Activated CD4-positive, alpha-beta T cell treated with anti-CD3 and anti-CD28 coated beads for 4 hours (primary cell): ENCODE measurements at regions not wholly inside any gene's neighbourhood (a gene's known extent, or its start where the extent isn't known, plus 50 kb on each side); places are given as distances from the start of the nearest gene placed in this dataset.

Experiments used
- DNase-seq, 2 donors: peaks; one replicate each; pipeline ENCODE4 v3.0.0-alpha.2; 2020

DNA sequence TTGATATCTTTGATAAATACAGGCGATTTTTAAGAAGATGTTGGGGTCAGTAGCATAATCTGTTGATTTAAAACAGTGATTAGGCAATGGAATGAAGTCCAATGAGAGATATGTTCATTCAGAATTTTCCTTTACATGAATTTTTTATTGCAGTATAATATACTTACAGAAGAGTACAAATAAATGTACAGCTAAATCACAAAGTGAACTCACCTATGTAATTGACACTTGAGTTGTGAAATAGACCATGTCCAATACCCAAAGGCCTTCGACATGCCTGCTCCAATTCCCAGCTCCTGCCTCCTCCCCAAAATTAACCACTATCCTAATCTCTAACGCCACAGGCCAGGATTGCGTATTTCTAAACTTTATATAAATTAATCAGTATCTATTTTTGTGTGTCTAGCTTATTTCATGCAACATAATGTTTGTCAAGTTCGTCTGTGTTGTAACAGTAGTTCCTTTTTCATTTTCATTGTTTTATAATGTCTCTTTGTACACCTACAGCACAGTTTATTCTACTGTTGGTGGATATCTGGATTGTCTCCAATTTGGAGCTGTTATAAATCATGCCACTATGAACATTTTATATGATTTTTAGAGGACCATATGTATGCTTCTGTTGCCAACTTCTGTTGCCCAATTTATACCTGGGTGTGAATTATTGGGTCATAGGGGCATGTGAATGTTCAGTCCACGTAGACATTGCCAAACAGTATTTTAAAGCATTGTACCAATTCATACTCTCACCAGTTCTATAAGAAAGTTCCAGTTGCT is 208.3 kb downstream of the TLE1 start:
- no peak for DNase-seq

DNA sequence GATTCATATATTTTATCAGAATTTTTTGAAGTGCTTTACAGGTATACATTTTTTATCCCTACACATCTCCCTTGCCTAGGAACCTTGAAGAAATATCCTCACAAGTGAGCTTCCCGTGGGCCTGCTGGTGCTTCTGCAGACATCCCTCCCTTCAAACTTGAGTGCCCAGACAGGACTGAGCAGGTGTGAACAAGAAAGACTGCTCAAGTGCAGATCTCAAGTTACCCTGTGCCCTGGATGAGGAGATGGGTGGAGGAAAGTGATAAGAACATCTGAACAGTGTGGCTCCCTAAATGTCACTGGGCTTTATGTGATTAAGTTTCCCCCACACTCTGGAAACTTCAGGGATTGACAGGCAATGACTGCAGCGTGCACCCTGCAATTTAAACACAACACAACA is 209.8 kb downstream of the TLE1 start:
- DNase-seq = no peak

DNA sequence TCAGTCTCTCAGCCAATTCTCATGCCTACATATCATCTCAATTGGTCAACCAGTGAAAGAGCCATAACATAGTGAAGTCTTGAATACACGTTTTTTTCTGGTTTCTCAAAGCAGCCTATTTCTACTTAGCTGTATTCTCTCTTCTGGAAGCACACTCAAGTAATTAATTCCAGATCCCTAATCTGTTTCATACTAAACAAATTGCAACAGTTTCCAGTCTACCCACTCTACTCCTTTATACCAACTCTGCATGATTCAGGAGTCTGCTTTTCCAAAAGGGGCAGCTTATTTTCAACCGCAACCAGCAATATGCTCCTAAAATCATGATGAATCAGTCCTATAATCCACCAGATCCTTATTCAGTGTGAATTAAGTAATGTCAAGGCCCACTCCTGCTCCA is 211.7 kb downstream of the TLE1 start:
- DNase-seq = no peak

DNA sequence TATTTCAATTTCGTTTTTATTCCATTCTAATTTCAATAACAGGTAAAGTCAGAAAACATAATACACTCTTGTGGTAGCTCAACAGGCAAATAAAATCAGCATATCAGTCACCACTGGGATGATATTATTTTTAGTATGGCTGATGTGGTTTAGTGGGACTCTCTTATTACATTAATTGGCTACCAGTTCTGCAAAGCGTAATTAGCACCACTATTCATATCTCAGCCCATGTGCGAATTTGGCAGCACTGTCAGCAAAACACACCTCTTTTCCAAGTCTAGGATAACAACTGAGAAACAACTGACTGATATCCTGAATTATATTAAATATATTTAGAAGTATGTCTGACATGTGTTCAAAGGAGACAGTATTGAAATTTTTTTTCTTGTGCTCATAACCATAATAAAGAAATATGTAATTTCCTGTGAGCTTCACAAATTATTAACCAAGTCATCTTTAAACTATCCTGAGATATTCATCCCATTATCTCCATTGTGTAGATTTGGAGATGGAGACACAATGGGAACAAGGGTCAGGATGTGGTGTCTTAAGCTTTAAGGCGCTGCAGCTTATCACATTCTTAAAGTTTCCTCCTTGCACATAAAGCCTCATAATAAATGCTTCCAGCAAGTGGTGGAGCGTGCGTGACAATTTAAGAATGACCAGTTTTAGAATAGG is 212.4 kb downstream of the TLE1 start:
- no peak for DNase-seq

DNA sequence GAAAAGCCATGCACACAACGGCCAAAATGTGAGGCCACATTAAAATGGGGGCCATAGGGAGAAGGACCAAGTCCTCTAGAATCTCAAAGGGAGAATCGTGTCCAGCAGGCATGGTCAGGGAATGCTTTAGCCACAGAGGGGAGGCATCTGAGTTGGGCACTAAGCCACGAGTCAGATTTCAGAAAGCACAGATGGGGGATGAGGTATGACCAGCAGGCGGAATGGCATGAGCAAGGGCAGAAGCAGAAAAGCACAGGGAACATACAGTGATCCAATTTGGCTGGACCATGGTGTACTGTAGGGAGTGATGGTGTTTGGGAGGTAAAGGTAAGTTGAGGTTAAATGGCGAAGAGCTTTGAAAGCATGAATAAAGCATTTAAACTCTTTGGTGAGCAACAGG is 214.6 kb downstream of the TLE1 start:
- no peak for DNase-seq

- DNase-seq = no peak
These were observed 215.2 kb downstream of the TLE1 start for GRCh38 chr9:81474125-81474524.

GRCh38 chr9:81473708-81474107 is 215.6 kb downstream of the TLE1 start:
- no peak for DNase-seq

DNA sequence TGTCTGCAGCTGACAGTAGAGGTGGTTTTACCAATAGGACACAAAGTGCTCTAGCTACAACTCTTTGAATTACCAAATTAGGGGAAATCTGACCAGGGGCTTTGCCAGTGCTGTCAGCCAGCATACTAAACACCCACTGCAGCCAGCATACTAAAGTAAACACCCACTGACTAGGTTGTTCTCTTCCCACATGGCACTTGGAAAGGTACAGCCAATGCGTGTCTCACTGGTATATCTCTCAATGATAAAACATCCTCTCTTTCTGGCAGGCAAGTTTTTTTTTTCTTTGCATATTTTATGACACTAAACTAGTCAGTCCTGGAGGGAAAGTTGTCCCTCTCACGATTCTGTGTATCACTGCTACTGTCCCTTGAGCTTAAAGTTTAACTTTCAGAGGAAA is 216.1 kb downstream of the TLE1 start:
- no peak for DNase-seq

- no peak for DNase-seq
These were observed 216.6 kb downstream of the TLE1 start for GRCh38 chr9:81472701-81473100.

DNA sequence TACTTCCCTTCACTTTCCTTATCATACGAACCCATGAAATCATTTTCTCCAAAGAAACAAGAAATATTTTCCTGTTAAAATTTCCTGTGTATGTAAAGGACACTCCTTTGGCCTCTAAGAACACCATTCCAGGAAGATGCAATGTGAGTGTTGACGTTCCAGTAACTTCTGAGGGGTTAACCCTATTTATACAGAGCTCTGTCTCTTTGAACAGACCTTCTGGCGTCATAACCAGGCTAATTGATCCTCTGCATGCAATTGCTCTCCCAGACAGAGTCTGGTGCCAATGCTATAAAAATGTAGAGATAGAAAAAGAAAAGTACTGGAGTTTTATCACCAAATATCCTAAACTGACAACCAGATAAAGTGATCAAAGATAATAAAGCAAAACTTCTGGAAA is 218.5 kb downstream of the TLE1 start:
- no peak for DNase-seq

GRCh38 chr9:81468084-81468595 is 221.2 kb downstream of the TLE1 start:
- DNase-seq = no peak

DNA sequence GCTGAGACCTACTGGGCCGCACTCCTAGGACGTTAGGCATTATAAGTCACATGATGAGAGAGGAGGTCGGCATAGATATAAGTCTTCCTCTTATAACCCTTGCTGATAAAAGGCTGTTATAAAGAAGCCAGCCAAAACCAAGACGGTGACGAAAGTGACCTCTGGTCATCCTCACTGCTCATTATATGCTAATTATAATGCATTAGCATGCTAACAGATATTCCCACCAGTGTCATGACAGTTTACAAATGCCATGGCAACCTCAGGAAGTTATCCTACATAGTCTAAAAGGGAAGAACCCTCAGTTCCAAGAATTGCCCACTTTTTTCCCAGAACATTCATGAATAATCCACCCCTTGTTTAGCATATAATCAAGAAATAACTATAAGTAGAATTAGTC is 222.4 kb downstream of the TLE1 start:
- no peak for DNase-seq

GRCh38 chr9:81465468-81466011 is 223.8 kb downstream of the TLE1 start:
- no peak for DNase-seq

DNA sequence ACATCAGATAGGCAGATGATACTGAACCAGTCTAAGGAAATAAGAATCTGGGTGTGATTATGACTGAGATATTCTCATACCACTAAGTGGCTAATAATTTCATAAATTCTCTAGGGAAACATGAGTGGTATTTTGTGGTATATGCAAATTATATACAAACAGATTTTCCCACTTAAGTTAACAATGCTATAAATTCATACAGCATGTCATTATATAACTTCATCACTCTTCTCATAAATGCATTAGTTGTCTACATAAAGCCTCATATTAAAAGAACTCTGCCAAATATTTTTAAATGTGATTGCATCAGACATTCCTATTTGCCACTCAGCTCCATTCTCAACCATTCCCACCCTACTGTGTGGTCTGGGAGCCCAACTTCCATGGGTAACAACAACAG is 226.5 kb downstream of the TLE1 start:
- no peak for DNase-seq

DNA sequence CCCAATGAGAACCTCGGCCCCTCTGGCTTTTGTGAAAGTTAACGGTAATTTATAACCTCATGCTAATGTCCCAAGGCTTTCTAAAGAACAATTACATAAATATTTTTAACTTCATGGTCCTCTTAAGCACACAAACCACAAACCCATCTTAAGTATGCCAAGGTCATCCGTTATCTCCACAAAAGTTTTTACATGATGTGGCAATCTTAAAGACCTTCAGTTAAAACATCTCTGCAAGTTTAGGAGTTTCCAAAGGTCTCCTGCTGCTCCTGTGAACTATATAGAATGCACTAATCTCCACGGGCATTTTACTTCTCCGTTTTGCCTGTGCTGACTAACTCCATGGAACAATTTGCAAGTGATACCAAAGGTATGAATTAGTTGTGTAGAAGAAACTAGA is 228.2 kb downstream of the TLE1 start:
- no peak for DNase-seq

DNA sequence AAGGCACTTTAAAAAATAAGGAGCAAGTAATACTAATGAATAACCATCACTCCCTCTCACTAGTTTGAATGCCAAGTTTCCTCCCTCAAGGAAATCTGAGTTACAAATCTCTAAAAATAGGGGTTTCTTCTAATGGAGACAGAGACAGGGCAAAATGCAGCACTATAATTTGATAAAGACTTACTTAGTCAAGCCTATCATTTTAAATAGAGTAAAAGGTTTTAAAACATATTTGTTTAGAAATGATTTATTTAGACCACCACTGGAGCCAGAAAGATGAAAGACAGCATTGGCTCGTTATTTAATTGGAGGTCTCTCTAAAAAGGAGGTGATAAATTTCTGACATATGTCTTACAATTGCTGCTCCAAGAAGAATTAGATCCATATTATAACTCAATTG is 228.7 kb downstream of the TLE1 start:
- DNase-seq = no peak

DNA sequence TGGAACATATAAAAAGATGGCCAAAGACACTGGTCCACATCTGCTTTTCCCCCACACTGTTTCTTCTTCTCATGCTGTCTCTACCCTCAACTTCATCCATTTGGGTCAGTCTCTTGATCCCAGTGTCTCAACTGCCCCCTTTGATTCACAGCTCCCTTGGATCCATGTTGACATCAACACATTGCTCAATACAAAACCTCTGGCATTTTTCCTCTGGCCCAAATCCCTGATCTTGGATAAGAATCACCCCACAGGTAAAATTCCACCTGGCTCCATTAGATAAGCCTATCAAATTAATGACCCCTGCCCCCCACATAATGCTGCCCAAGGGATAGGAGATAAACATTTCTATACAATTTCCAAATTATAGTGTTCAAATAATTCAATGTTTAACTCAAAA is 229.8 kb downstream of the TLE1 start:
- no peak for DNase-seq

DNA sequence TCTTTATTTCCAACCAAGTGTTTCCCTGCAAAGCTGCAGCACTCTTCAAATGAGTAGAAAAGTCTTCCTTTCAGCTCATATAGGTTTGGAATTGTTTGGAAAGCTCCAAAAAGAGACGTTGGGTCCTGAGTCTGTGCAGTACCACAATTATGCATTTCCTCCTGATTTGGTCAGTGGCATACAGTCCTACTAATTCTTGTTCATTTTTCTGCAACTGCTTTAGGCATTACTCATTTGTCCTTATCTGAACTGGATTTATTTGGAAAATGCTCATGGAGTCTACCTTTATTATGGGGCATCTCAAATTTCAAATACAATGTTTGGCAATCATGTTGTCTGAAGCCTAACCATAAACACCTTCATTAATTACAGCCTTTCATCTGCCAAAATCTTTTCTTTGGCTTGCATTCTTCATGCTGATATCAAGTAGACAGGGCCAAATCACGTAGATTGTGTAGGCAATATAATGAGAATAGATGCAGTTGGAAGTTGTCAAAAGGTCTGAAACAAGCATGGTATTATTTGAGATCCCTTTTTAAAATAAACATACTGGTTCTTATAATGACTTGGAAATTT is 232.8 kb downstream of the TLE1 start:
- no peak for DNase-seq

DNA sequence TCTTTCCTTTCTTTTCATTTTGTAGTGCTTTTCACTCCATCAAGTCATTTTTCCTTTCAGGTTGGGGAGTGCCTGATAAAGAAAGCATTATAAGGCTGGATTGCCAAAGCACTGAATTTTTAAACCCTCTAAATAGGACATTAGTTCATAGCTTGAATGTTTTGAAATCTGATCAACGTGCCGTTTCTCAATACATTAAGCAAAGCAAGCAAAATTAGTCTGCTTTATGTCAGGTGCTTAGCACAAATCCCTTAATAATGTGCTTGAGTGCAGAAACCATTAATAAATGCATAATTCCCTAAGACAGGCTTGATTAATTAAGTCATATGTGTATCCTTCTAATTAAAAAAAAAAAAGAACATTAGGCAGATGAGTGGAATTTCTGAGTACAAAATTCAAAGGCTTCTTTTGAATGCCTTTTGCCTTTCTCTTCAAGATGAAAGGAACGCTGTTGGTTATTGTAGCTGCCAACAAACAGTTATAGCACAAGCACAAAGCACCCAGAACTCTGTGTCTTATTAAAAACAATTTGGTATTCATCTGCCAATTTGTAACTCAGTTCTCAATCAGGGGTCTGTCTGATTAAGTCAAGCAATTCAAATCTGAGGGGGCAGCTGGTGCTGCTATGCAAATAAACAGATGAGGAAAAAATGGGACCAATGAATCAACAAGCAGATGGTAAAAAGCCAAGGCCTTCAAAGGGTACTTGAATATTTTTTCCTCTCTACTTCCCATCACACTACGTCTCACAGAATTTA is 233.7 kb downstream of the TLE1 start:
- no peak for DNase-seq

DNA sequence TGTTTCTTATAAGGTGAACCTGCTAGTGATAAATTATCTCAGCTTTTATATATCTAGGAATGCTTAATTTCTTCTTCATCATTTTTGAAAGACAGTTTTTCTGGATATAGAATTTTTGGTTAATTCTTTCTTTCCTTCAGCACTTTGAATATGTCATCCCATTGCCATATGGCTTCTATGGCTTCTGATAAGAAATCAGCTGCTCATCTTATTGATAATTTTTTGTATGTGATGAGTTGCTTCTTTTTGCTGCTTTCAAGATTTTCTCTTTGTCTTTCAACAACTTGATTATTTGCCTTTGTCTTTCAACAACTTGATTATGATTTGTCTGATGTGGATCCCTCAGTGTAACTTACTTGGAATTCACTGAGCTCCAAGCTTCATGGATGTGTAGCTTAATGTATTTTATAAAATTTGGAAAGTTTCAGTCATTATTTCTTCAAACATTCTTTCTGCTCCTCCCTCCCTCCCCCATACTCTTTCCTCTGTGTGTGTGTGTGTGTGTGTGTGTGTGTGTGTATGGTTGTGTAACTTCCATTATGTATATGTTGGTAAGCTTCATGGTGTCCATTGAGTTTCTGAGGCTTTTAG is 243.9 kb downstream of the TLE1 start:
- no peak for DNase-seq

DNA sequence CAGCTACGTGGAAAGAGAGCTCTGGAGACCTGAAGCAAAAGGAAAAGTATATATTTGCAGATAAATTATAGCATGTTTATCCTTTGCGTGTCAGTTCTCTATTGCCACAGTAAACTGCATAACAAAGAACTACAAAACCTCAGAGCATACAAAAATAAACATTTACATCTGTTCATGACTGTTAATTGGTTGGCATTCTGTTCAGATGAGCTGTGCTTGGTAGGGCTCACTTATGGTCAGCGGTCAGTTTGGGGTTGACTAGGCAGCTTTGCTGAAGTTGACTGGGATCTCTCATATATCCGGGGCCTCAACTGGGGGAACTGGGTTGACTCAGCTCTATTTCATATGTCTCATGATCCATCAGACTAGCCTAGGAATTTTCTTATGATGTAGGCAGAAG is 257.7 kb downstream of the TLE1 start:
- no peak for DNase-seq

GRCh38 chr9:81430727-81431126 is 258.6 kb downstream of the TLE1 start:
- DNase-seq = no peak

- no peak for DNase-seq
These were observed 261.5 kb downstream of the TLE1 start for GRCh38 chr9:81427870-81428269.
